LHCN-M2 (cell line): ENCODE measurements at regions not wholly inside any gene's neighbourhood (a gene's known extent, or its start where the extent isn't known, plus 50 kb on each side); places are given as distances from the start of the nearest gene placed in this dataset.
"Not testable (repeated sequence)": the region's sequence is repeated elsewhere in the genome, so short reads cannot be mapped to it uniquely, and the experiment has no call there.

ENCODE experiments used
- DNase-seq: peaks from one replicate; pipeline ENCODE4 v3.0.0-alpha.2; 2012; ENCODE audit warnings: low read depth

DNA sequence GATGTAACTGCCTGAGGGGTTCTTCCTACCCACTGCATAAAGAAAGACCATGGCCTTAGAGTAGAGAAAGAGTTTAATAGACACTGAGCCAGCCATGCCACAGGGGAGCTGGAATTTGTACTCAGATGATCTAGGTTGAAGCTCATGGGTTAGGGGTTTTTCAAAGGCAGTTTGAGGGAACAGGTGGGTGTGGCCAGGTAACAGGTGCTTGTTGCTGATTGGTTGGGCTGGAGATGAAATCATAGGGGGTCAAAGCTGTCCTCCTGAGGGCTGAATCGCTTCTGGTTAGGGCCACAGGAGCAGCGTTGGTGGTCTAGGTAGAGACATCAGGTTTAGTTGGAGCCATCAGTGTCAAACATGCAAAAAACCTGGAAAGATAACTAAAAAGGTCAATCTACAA lies 59.2 kb upstream of the CSNK1A1L start:
- no peak for DNase-seq

- DNase-seq: no peak
Measured at GRCh38 chr13:37163641-37164265, 58.3 kb upstream of the CSNK1A1L start.

DNA sequence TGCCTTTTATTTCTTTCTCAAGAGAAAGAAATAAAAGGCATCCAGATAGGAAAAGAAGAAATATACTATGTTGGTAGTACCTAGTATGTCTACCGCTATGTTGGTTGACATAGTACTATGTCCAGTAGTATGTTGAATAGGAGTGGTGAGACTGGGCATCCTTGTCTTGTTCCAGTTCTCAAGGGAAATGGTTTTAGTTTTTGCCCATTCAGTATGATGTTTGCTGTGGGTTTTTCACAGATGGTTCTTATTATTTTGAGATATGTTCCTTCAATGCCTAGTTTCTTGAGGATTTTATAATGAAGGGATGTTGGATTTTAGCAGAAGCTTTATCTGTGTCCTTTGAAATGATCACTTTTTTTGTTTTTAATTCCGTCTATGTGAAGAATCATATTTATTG lies 53.0 kb upstream of the CSNK1A1L start:
- no peak for DNase-seq

- not testable (repeated sequence) for DNase-seq
Measured at GRCh38 chr13:37155613-37156097, 50.2 kb upstream of the CSNK1A1L start.
